ENCODE measurements at regions not wholly inside any gene's neighbourhood (a gene's known extent, or its start where the extent isn't known, plus 50 kb on each side); places are given as distances from the start of the nearest gene placed in this dataset.

- TF ChIP-seq POLR2AphosphoS5 (IDR thresholded peaks at IDR 0.05; ENCODE audit: low read depth, low read length) = no peak
- no peak for TF ChIP-seq POLR2A (IDR thresholded peaks at IDR 0.05; ENCODE audit: low read depth, low read length)
Observed at GRCh38 chr6:169045486-169045885, 208.2 kb downstream of the THBS2 start.

Measured in GM12892 (cell line).